Stimulated activated CD4-positive, alpha-beta T cell treated with anti-CD3 and anti-CD28 coated beads, Interleukin-2, amount 100 ng/mL, for 4 hours (primary cell): ENCODE measurements at regions not wholly inside any gene's neighbourhood (a gene's known extent, or its start where the extent isn't known, plus 50 kb on each side); places are given as distances from the start of the nearest gene placed in this dataset.
"Not testable (repeated sequence)": the region's sequence is repeated elsewhere in the genome, so short reads cannot be mapped to it uniquely, and the experiment has no call there.

Experiments used
- DNase-seq: peaks from one replicate; pipeline ENCODE4 v3.0.0-alpha.2; 2020; ENCODE audit warnings: low read depth

- DNase-seq = no peak
Observed at GRCh38 chr3:110686701-110687100, 384.9 kb upstream of the NECTIN3 start.

GRCh38 chr3:110687138-110687537, 384.5 kb upstream of the NECTIN3 start:
- no peak for DNase-seq

- no peak for DNase-seq
Observed at GRCh38 chr3:110697961-110698360, 373.7 kb upstream of the NECTIN3 start.

GRCh38 chr3:110704332-110704731, 367.3 kb upstream of the NECTIN3 start:
- not testable (repeated sequence) for DNase-seq

GRCh38 chr3:110708156-110708555, 363.5 kb upstream of the NECTIN3 start:
- DNase-seq = no peak

- DNase-seq = no peak
Observed at GRCh38 chr3:110710156-110710555, 361.5 kb upstream of the NECTIN3 start.

- DNase-seq = no peak
Observed at GRCh38 chr3:110710603-110711002, 361.0 kb upstream of the NECTIN3 start.

GRCh38 chr3:110711130-110711832, 360.3 kb upstream of the NECTIN3 start:
- no peak for DNase-seq

GRCh38 chr3:110711851-110712516, 359.6 kb upstream of the NECTIN3 start:
- no peak for DNase-seq

- DNase-seq = no peak
Observed at GRCh38 chr3:110727056-110727455, 344.6 kb upstream of the NECTIN3 start.

- DNase-seq = no peak
Observed at GRCh38 chr3:110731148-110731547, 340.5 kb upstream of the NECTIN3 start.

- no peak for DNase-seq
Observed at GRCh38 chr3:110732420-110732819, 339.2 kb upstream of the NECTIN3 start.

GRCh38 chr3:110733045-110733444, 338.6 kb upstream of the NECTIN3 start:
- DNase-seq = no peak

- no peak for DNase-seq
Observed at GRCh38 chr3:110734524-110734923, 337.1 kb upstream of the NECTIN3 start.

GRCh38 chr3:110736332-110736731, 335.3 kb upstream of the NECTIN3 start:
- no peak for DNase-seq

- no peak for DNase-seq
Observed at GRCh38 chr3:110738531-110738930, 333.1 kb upstream of the NECTIN3 start.

GRCh38 chr3:110741891-110742290, 329.7 kb upstream of the NECTIN3 start:
- DNase-seq = no peak

GRCh38 chr3:110743202-110743601, 328.4 kb upstream of the NECTIN3 start:
- DNase-seq = no peak

GRCh38 chr3:110743984-110744383, 327.6 kb upstream of the NECTIN3 start:
- no peak for DNase-seq

GRCh38 chr3:110744723-110745122, 326.9 kb upstream of the NECTIN3 start:
- DNase-seq = no peak

GRCh38 chr3:110749006-110749405, 322.6 kb upstream of the NECTIN3 start:
- no peak for DNase-seq

- DNase-seq = no peak
Observed at GRCh38 chr3:110750201-110750600, 321.4 kb upstream of the NECTIN3 start.

GRCh38 chr3:110752307-110752706, 319.3 kb upstream of the NECTIN3 start:
- DNase-seq = no peak

GRCh38 chr3:110753516-110753915, 318.1 kb upstream of the NECTIN3 start:
- DNase-seq = no peak
